GM23338 (cell line): ENCODE measurements at regions not wholly inside any gene's neighbourhood (a gene's known extent, or its start where the extent isn't known, plus 50 kb on each side); places are given as distances from the start of the nearest gene placed in this dataset.

ENCODE experiments used
- CREB1 ChIP-seq: fragments of 250-450 bp; sonication (Bioruptor Pico); IDR thresholded peaks from 2 replicates; pipeline ENCODE4 v1.5.0; 2020; ENCODE audit warnings: low read depth, mild to moderate bottlenecking, moderate library complexity
- EZH2 ChIP-seq: fragments of 200-600 bp; sonication (generic); IDR thresholded peaks from one replicate; pipeline ENCODE4 v1.8.0; 2017; ENCODE audit warnings: antibody characterized with exemption, mild to moderate bottlenecking, low read depth; ENCODE audit not compliant: unreplicated experiment
- EZH2phosphoT487 ChIP-seq: fragments of 200-600 bp; sonication (generic); IDR thresholded peaks from one replicate; pipeline ENCODE4 v1.8.1; 2018; ENCODE audit warnings: antibody characterized with exemption; ENCODE audit not compliant: unreplicated experiment
- POLR2AphosphoS5 ChIP-seq: IDR thresholded peaks from 2 replicates; pipeline ENCODE4 v1.6.1; 2016; ENCODE audit warnings: antibody characterized with exemption, low read depth
- ZNF331 ChIP-seq: fragments of 250-450 bp; sonication (Bioruptor Pico); IDR thresholded peaks from 2 replicates; pipeline ENCODE4 v1.5.0; 2020; ENCODE audit warnings: low read depth, mild to moderate bottlenecking, moderate library complexity
- TF ChIP-seq, protein P1 (sequence below), 2 experiments: fragments of 200-600 bp in 1 of 2; sonication (generic) in 1 of 2; conservative IDR thresholded peaks; 2 replicates each; pipeline versions ENCODE4 v1.5.1 to v1.6.1; 2016 to 2017; ENCODE audit warnings: antibody characterized with exemption in 2 of 2, low read depth in 2 of 2, mild to moderate bottlenecking in 2 of 2, moderate library complexity in 1 of 2
- TF ChIP-seq, protein P2 (sequence below): IDR thresholded peaks from one replicate; pipeline ENCODE4 v1.6.1; 2018; ENCODE audit warnings: antibody characterized with exemption; ENCODE audit not compliant: unreplicated experiment

DNA sequence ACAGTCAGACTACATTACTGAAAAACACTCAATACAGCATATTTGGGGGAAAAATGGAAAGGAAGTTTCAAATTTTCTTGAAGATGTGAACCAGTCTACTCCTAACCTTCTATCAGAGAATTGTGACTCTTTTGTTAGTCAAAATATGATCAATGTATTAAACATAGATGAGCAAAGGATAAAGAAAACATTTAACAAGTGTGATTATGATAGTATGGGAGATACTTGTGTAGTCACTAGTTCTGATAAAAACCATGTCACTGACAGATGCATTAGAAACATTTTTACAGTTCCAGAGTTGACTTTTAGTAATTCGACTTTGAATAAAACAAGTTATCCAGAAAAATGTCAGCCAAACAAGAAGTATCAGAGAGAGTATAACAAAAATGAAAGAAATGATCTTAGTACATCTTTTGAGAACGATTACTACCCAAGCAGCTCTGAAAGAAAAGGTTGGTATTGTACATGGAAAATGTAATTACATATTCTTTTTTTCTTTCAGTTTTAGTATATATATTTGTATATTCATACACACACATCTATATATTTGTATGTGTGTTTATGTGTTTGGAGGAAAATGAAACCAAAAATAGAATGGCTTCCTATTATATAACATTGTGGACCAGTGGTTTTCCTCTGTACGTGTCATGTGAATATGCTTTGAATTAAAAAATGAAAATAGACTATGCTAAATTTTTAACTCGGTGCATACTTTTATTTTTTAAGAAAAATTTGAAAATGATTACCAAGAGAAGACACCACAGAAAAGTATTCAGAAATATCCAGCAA lies 63.3 kb upstream of the ABCD2 start:
- TF ChIP-seq, protein P1, sequence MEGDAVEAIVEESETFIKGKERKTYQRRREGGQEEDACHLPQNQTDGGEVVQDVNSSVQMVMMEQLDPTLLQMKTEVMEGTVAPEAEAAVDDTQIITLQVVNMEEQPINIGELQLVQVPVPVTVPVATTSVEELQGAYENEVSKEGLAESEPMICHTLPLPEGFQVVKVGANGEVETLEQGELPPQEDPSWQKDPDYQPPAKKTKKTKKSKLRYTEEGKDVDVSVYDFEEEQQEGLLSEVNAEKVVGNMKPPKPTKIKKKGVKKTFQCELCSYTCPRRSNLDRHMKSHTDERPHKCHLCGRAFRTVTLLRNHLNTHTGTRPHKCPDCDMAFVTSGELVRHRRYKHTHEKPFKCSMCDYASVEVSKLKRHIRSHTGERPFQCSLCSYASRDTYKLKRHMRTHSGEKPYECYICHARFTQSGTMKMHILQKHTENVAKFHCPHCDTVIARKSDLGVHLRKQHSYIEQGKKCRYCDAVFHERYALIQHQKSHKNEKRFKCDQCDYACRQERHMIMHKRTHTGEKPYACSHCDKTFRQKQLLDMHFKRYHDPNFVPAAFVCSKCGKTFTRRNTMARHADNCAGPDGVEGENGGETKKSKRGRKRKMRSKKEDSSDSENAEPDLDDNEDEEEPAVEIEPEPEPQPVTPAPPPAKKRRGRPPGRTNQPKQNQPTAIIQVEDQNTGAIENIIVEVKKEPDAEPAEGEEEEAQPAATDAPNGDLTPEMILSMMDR (conservative IDR thresholded peaks at IDR 0.05; ENCODE audit: low read depth in 2 of 2): no peak
- no peak for TF ChIP-seq EZH2
- no peak for TF ChIP-seq POLR2AphosphoS5
- TF ChIP-seq CREB1 (CRISPR knock-in tag): no peak
- no peak for TF ChIP-seq EZH2phosphoT487
- TF ChIP-seq, protein P2, sequence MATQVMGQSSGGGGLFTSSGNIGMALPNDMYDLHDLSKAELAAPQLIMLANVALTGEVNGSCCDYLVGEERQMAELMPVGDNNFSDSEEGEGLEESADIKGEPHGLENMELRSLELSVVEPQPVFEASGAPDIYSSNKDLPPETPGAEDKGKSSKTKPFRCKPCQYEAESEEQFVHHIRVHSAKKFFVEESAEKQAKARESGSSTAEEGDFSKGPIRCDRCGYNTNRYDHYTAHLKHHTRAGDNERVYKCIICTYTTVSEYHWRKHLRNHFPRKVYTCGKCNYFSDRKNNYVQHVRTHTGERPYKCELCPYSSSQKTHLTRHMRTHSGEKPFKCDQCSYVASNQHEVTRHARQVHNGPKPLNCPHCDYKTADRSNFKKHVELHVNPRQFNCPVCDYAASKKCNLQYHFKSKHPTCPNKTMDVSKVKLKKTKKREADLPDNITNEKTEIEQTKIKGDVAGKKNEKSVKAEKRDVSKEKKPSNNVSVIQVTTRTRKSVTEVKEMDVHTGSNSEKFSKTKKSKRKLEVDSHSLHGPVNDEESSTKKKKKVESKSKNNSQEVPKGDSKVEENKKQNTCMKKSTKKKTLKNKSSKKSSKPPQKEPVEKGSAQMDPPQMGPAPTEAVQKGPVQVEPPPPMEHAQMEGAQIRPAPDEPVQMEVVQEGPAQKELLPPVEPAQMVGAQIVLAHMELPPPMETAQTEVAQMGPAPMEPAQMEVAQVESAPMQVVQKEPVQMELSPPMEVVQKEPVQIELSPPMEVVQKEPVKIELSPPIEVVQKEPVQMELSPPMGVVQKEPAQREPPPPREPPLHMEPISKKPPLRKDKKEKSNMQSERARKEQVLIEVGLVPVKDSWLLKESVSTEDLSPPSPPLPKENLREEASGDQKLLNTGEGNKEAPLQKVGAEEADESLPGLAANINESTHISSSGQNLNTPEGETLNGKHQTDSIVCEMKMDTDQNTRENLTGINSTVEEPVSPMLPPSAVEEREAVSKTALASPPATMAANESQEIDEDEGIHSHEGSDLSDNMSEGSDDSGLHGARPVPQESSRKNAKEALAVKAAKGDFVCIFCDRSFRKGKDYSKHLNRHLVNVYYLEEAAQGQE: no peak
- TF ChIP-seq ZNF331 (CRISPR knock-in tag): no peak
